Aorta (tissue), 5 donors: ENCODE measurements at regions not wholly inside any gene's neighbourhood (a gene's known extent, or its start where the extent isn't known, plus 50 kb on each side); places are given as distances from the start of the nearest gene placed in this dataset.

Experiments
- ATAC-seq: fragments of 200-7000 bp; cut with Tn5 transposase; one replicate; pipeline ENCODE4 v1.9.1; 2022; ENCODE audit warnings: moderate library complexity; ENCODE audit not compliant: low FRiP score
- DNase-seq, 2 donors: peaks; one replicate each; pipeline ENCODE4 v3.0.0-alpha.2; 2020
- H3K27ac ChIP-seq, 2 donors: one replicate each; pipeline ENCODE4 v1.5.1; 2013; ENCODE audit warnings: low read length in 2 of 2, mild to moderate bottlenecking in 2 of 2, moderate library complexity in 2 of 2, control low read depth in 1 of 2, inconsistent platforms in 1 of 2, low read depth in 1 of 2
- H3K27me3 ChIP-seq, 2 donors: one replicate each; pipeline ENCODE4 v1.6.1; 2013; ENCODE audit warnings: control low read depth in 1 of 2, low read length in 1 of 2, mild to moderate bottlenecking in 1 of 2, moderate library complexity in 1 of 2; ENCODE audit not compliant: insufficient read depth in 2 of 2, control insufficient read depth in 1 of 2
- H3K36me3 ChIP-seq, 2 donors: one replicate each; pipeline ENCODE4 v1.6.1; 2013; ENCODE audit warnings: control low read depth in 1 of 2, low read length in 1 of 2, mild to moderate bottlenecking in 1 of 2; ENCODE audit not compliant: insufficient read depth in 2 of 2, control insufficient read depth in 1 of 2
- H3K4me1 ChIP-seq, 2 donors: one replicate each; pipeline ENCODE4 v1.6.1; 2013; ENCODE audit warnings: low read length in 2 of 2, control low read depth in 1 of 2, mild to moderate bottlenecking in 1 of 2, moderate library complexity in 1 of 2; ENCODE audit not compliant: insufficient read depth in 2 of 2, control insufficient read depth in 1 of 2
- H3K4me3 ChIP-seq, 2 donors: one replicate each; pipeline ENCODE4 v1.5.1; 2013; ENCODE audit warnings: low read length in 2 of 2, control low read depth in 1 of 2, mild to moderate bottlenecking in 1 of 2
- H3K9me3 ChIP-seq: one replicate; pipeline ENCODE4 v1.6.1; 2013; ENCODE audit warnings: mild to moderate bottlenecking, low read length; ENCODE audit not compliant: control insufficient read depth
- WGBS, 2 donors: extraction: QIAGEN DNeasy Blood & Tissue Kit; methylation state at CpG; one replicate each; pipeline ENCODE4 v1.1.7; 2013; 5-methylcytosine and 5-hydroxymethylcytosine counted together
- intact Hi-C, 2 donors: fragments of 100-400 bp; cut with DNase I; formaldehyde crosslinking; loops; one replicate each; pipeline versions ENCODE4 v1.14.2 to v1.15.0; 2022
- donor health status: healthy with polysubstance abuse.
- donor health status: Bipolar disorder and iron deficiency.
- donor health status: DM: no; HTN: no; CAD: no.
- donor health status: DM: no; HTN: no; CAD: no.
- donor health status: DM: yes; HTN: yes; CAD: no.

GRCh38 chr22:49303061-49303735 is 524.5 kb downstream of the BRD1 start:
- intact Hi-C loops = loop anchor here in 1 of 2 donors (10.0 kb wide), 2 partner anchors 328 to 358 kb away; no protein-coding TSS in a partner anchor
- DNase-seq (peak in 1 of 2 donors; percentile 39), ATAC-seq (no peak)
- H3K36me3 ChIP-seq = no peaks in the 10 kb centered on the region
- no peak overlapping the region for H3K4me3 ChIP-seq
- H3K9me3 ChIP-seq = no peaks in the 10 kb centered on the region
- H3K27me3 ChIP-seq = no peaks in the 10 kb centered on the region
- no peaks in the 10 kb centered on the region for H3K4me1 ChIP-seq
- H3K27ac ChIP-seq = no peak overlapping the region
- 87% methylated on average over 15 to 17 of the region's 17 CpGs for WGBS, 2 donors

DNA sequence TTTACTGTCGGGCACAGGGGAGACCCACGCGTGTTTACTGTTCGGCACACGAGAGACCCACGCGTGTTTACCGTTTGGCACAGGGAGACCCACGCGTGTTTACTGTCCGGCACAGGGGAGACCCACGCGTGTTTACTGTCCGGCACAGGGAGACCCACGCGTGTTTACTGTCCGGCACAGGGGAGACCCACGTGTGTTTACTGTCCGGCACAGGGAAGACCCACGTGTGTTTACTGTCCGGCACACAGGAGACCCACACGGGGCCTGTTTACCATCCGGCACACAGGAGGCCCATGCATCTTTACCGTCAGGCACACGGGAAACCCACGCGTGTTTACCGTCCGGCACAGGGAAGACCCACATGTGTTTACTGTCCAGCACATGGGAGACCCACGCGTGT is 525.1 kb downstream of the BRD1 start:
- Histone ChIP-seq H3K36me3 (no peaks in the 10 kb centered on the region), H3K4me3 (no peak overlapping the region), H3K27me3 (no peaks in the 10 kb centered on the region), H3K9me3 (no peaks in the 10 kb centered on the region), H3K27ac (no peak overlapping the region), H3K4me1 (no peaks in the 10 kb centered on the region)
- intact Hi-C loops = loop anchor here in 1 of 2 donors (10.0 kb wide), 2 partner anchors 328 to 358 kb away; no protein-coding TSS in a partner anchor
- DNase-seq = peak in 1 of 2 donors; percentile 30
- WGBS, 2 donors = 92 to 93% methylated on average over 31 of the region's 31 CpGs
- no peak for ATAC-seq

DNA sequence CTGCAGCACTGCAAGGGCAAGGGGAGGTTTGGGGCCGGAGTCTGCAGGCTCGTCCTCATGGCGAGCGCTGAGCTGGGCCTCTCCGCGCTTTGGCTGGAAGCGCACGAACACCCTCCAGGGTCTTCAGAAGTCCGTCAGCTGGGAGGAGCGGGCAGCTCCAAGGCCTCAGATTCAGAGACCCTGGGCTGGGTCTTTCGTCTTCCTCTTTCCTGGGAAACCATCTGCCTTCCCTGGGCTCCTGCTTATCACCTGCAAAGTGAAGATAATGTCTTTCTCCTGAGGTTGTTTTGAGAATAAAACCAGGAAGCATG is 525.6 kb downstream of the BRD1 start:
- H3K27me3 ChIP-seq = no peaks in the 10 kb centered on the region
- ATAC-seq = no peak

DNA sequence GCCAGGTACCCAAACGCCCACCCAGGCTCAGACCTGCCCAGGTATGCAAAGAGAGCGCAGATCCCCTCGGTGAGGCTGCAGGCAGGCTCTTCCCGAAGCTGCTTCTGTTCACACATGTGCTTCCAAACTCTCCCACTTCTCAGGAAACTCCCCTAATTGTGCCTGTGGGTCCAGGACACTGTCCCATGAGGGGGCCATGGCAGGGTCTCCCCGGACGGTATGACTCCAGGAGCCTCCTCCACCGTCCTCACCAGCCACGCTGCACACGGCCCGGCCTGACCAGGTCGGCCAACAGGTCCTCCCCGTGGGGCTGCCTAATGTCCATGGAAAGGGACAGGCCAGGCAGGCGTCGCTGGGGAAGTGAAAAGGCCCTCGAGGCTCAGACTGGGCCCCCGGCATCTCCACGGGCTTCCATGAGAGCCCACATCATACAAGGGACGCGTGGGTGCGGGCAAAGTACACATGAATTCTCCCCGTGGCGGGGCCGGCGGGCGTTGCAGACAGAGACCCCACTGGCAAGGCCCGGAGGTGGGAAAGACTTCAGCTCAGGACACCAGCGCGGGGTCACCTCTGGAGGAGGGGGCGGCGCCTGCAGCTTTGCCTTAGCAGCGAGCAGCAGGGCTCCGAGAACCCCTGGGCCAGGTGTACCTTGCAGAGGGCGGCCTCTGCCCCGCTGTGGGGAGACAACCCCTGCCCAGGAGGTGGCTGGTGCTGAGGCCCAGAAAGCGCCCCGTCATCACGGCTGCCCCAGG is 526.1 kb downstream of the BRD1 start:
- no peaks in the 10 kb centered on the region for H3K4me1 ChIP-seq
- 88 to 91% methylated on average over 32 to 37 of the region's 37 CpGs for WGBS, 2 donors
- no peaks in the 10 kb centered on the region for H3K9me3 ChIP-seq
- no peaks in the 10 kb centered on the region for H3K36me3 ChIP-seq
- H3K27ac ChIP-seq = no peak overlapping the region
- intact Hi-C loops = loop anchor here in 1 of 2 donors (10.0 kb wide), 2 partner anchors 327 to 357 kb away; no protein-coding TSS in a partner anchor
- ATAC-seq (no peak), DNase-seq (peak in 1 of 2 donors; percentile 73)
- no peaks in the 10 kb centered on the region for H3K27me3 ChIP-seq
- no peak overlapping the region for H3K4me3 ChIP-seq

More for the DNA sequence above, 525.6 kb downstream of the BRD1 start:
- intact Hi-C loops = loop anchor here in 1 of 2 donors (10.0 kb wide), 2 partner anchors 327 to 357 kb away; no protein-coding TSS in a partner anchor
- H3K27ac ChIP-seq = no peak overlapping the region
- H3K4me1 ChIP-seq = no peaks in the 10 kb centered on the region
- WGBS, 2 donors = 95 to 98% methylated on average over 11 of the region's 11 CpGs
- no peak for DNase-seq
- H3K9me3 ChIP-seq = no peaks in the 10 kb centered on the region
- no peaks in the 10 kb centered on the region for H3K36me3 ChIP-seq
- H3K4me3 ChIP-seq = no peak overlapping the region

GRCh38 chr22:49300951-49301397 is 526.7 kb downstream of the BRD1 start:
- Histone ChIP-seq H3K4me3 (no peak overlapping the region), H3K27me3 (no peaks in the 10 kb centered on the region), H3K27ac (no peak overlapping the region), H3K9me3 (no peaks in the 10 kb centered on the region), H3K4me1 (no peaks in the 10 kb centered on the region), H3K36me3 (no peaks in the 10 kb centered on the region)
- WGBS, 2 donors = 92 to 94% methylated on average over 15 of the region's 15 CpGs
- intact Hi-C loops = loop anchor here in 1 of 2 donors (10.0 kb wide), 2 partner anchors 326 to 356 kb away; no protein-coding TSS in a partner anchor
- peak in 1 of 2 donors; percentile 33 for DNase-seq
- no peak for ATAC-seq

GRCh38 chr22:49300241-49300640 is 527.4 kb downstream of the BRD1 start:
- Histone ChIP-seq H3K27ac (no peak overlapping the region), H3K4me3 (no peak overlapping the region), H3K9me3 (no peaks in the 10 kb centered on the region), H3K36me3 (no peaks in the 10 kb centered on the region), H3K27me3 (no peaks in the 10 kb centered on the region), H3K4me1 (no peaks in the 10 kb centered on the region)
- intact Hi-C loops = loop anchor here in 1 of 2 donors (10.0 kb wide), 2 partner anchors 325 to 355 kb away; no protein-coding TSS in a partner anchor
- peak in 1 of 2 donors; percentile 41 for DNase-seq
- no peak for ATAC-seq
- whole genome bisulfite sequencing, 2 donors = 91 to 92% methylated on average over 11 of the region's 11 CpGs

GRCh38 chr22:49299821-49300231 is 527.8 kb downstream of the BRD1 start:
- Histone ChIP-seq H3K4me1 (no peaks in the 10 kb centered on the region), H3K4me3 (no peak overlapping the region), H3K36me3 (no peaks in the 10 kb centered on the region), H3K27ac (no peak overlapping the region), H3K27me3 (no peaks in the 10 kb centered on the region), H3K9me3 (no peaks in the 10 kb centered on the region)
- ATAC-seq (no peak), DNase-seq (peak in 1 of 2 donors; percentile 55)
- intact Hi-C loops = loop anchor here in 1 of 2 donors (10.0 kb wide), 2 partner anchors 325 to 355 kb away; no protein-coding TSS in a partner anchor
- WGBS, 2 donors = 89% methylated on average over 13 of the region's 13 CpGs

- intact Hi-C loops = no loop called here
- no peaks in the 10 kb centered on the region for H3K36me3 ChIP-seq
- H3K4me1 ChIP-seq = no peaks in the 10 kb centered on the region
- H3K27ac ChIP-seq = no peak overlapping the region
- WGBS, 2 donors = 91 to 94% methylated on average over 34 of the region's 34 CpGs
- peaks cover 2% of the 10 kb centered on the region for H3K9me3 ChIP-seq
- H3K27me3 ChIP-seq = no peaks in the 10 kb centered on the region
- H3K4me3 ChIP-seq = no peak overlapping the region
- DNase-seq = peak in 1 of 2 donors; percentile 61
- no peak for ATAC-seq
Observed at GRCh38 chr22:49298834-49299750, 528.6 kb downstream of the BRD1 start.
